SK-N-SH treated with all-trans-retinoic acid at 6 μM for 48 hours (cell line): ENCODE measurements at regions not wholly inside any gene's neighbourhood (a gene's known extent, or its start where the extent isn't known, plus 50 kb on each side); places are given as distances from the start of the nearest gene placed in this dataset.

Experiments used
- TOX ChIP-seq: fragments of 250-450 bp; sonication (Bioruptor Pico); IDR thresholded peaks from 2 replicates; pipeline ENCODE4 v1.8.0; 2021; ENCODE audit warnings: mild to moderate bottlenecking, moderate library complexity, borderline replicate concordance
- ZNF565 ChIP-seq: fragments of 450-650 bp; formaldehyde crosslinking; conservative IDR thresholded peaks from 2 replicates; pipeline ENCODE4 v1.5.0; 2020; ENCODE audit warnings: low read depth, mild to moderate bottlenecking, moderate library complexity

DNA sequence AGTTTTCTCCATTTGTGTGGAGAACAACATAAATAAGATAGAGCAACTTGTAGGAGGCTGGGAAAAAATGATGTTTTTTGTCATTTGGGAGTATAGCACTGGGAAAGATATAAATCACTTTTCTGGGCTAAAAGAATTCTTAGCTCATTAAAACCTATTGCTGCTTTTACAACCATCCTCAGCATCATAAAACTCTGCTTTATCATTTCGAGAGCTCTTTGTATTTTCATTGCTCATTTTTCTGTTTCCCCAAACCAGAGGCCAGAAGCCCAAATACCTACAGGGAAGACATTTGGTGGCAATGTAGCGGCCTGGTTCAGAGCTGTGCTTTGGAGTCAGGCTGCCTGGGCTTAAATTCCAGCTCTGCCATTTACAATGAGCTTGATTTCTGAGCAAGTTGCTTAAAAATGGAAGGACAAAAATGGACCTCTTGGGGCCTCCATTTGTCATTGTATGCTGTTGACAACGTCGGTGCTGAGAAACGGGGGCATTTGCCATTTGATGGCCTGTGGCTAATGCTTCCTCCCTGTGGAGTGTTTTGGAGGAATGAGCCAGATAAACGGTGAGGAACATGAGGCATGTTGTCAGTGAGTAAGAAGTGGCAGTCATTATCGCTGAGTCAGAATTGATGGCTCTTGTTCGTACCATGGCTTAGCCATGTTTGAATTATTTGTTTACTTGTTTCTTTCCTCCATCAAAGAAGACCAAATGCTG, 260.0 kb downstream of the EBLN2 start:
- TF ChIP-seq TOX (CRISPR knock-in tag) (no peak), ZNF565 (no peak)
